NCI-H2196 treated with DMSO at 0.1 percent for 48 hours (cell line): ENCODE measurements at regions not wholly inside any gene's neighbourhood (a gene's known extent, or its start where the extent isn't known, plus 50 kb on each side); places are given as distances from the start of the nearest gene placed in this dataset.

Experiments
- DNase-seq: peaks from one replicate; lab custom pipeline; 2025; ENCODE audit not compliant: unreplicated experiment; lab: John Stamatoyannopoulos, UW

DNA sequence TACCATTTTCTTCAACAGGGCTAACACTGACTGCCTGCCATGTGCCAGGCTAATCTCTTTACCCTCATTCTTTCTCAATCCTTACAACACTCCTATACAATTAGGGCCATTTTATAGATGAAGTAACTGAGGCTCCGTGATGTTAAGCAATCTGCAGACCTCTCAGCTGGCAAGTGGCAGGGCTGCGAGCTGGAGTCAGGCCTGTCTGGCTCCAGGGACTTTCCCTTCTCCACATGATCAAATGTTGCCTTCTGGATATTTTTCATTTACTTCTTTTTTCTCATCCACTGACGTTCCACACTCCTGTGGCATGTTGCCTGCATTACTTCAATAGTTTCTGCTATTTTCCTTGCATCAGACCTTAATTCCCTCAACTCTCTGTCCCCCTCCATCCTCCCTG, 55.2 kb upstream of the TAGAP start:
- no peak for DNase-seq

DNA sequence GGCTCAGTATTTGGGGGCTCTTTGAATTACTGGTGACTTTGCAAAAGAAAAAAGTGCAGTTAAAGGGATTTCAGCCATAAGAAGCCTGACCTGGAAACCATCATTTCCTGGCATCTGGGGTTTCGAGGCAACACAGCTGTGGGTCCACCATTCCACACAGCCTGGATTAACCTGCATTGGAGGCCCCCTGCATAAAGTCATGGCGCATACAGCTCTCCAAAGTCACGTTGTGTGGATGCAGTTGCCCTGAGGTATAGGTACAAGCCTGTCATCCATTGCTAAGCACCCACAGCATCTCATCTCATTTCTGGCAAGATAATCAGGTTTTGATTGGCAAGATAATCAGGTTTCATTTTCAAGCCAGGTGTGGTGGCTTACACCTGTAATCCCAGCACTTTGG, 54.5 kb upstream of the TAGAP start:
- DNase-seq, result no peak

- DNase-seq, result no peak
Observed at GRCh38 chr6:159098636-159099106, 53.9 kb upstream of the TAGAP start.

- no peak for DNase-seq
Observed at GRCh38 chr6:159097256-159097655, 52.5 kb upstream of the TAGAP start.

DNA sequence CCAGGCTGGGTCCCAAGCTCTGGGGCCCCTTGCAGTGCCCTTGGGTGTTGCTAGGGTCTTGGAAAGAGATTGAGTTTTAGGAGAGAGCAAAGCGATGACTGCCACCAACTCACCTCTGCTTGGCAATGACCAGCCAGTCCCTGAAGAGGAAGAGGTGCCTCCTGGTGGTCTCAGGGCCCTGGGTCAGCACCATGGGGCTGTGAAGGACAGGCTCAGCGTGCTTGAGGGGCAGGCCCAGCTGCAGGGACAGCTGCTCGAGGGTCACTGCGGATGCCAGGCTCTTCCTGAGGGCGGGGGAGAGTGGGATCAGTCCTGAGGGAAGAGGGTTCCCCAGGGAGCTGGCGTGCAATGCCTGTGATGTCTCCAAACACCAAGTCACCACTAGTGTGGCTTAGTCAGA, 50.8 kb upstream of the TAGAP start:
- DNase-seq, result no peak

- no peak for DNase-seq
Observed at GRCh38 chr6:159094444-159095252, 49.9 kb upstream of the TAGAP start.
